LNCAP (cell line): ENCODE measurements at regions not wholly inside any gene's neighbourhood (a gene's known extent, or its start where the extent isn't known, plus 50 kb on each side); places are given as distances from the start of the nearest gene placed in this dataset.

Source experiments
- CTCF ChIP-seq: fragments of 450-650 bp; IDR thresholded peaks from 2 replicates; pipeline ENCODE4 v1.5.1; 2017; ENCODE audit warnings: mild to moderate bottlenecking

- no peak for TF ChIP-seq CTCF
Measured at GRCh38 chr15:37652646-37653417, 281.6 kb upstream of the TMCO5A start.

GRCh38 chr15:37678124-37678523, 256.3 kb upstream of the TMCO5A start:
- no peak for TF ChIP-seq CTCF

GRCh38 chr15:37679627-37680026, 254.8 kb upstream of the TMCO5A start:
- TF ChIP-seq CTCF: no peak

- TF ChIP-seq CTCF: peak; percentile 12; the same call in 1 of the 2 replicates
Measured at GRCh38 chr15:37682304-37682703, 252.1 kb upstream of the TMCO5A start.

GRCh38 chr15:37691911-37692310, 242.5 kb upstream of the TMCO5A start:
- no peak for TF ChIP-seq CTCF

- TF ChIP-seq CTCF: no peak
Measured at GRCh38 chr15:37693926-37694325, 240.5 kb upstream of the TMCO5A start.

GRCh38 chr15:37695719-37696118, 238.7 kb upstream of the TMCO5A start:
- no peak for TF ChIP-seq CTCF

GRCh38 chr15:37698679-37699078, 235.8 kb upstream of the TMCO5A start:
- no peak for TF ChIP-seq CTCF
